HG03139 (cell line): ENCODE measurements at regions not wholly inside any gene's neighbourhood (a gene's known extent, or its start where the extent isn't known, plus 50 kb on each side); places are given as distances from the start of the nearest gene placed in this dataset.

ENCODE experiments used
- ATAC-seq: cut with Tn5 transposase; IDR thresholded peaks from one replicate; pipeline ENCODE4 v1.9.1; 2021; ENCODE audit not compliant: unreplicated experiment

DNA sequence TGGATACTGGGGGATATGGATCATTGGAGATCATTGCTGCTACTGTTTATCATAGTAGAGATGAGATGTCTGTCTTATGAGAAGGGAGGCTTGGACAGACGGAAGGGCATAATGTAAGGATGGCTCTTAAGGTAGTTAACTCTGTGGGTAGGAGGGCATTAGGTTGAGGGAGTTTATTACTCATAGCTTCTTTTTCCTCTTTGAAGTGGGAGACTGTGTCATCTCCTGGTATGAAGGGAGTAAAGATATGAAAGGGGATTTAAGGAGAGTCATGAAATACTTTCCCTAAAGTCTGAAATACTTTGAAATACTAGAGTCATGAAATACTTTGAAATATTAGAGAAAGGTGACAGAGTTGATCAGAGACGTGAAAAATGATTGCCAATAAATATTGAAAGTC lies 255.5 kb upstream of the PITX2 start:
- no peak for ATAC-seq

DNA sequence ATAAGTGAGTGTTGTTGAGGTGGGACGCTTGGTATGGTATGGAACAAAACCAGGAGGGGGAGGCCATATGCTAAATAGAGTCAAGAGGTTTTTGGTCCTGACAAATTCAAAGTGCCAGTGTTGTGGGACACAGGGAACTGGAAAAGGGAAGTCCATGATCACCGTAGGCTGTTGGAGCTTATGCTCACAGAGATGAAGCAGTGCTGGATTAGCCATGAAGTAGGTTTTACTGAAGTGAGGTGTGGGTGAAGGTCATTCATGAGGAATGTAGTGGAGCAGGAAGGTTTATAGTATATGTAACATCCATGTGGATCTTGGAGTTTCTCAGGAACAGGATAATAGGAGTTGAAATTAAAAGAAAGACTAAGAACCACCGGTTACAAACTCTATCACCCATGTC lies 256.1 kb upstream of the PITX2 start:
- no peak for ATAC-seq

DNA sequence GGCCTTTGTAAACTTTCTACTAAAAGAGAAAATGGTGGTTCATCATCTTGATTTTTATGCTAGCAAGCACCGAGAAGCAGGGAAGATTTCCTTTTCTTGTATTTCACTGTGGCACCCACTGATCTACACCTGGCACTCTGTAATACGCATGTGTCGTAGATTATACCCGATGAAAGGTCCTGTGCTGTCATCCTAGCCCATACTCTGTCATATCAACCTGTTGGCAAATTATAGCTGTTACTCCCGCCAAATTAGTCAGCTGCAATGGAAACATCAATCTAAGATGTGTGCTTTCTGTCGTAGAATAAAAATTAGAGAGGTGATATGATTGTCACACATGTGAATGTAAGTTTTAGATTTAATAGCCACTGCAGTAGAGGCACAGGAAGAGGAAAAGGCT lies 263.4 kb upstream of the PITX2 start:
- no peak for ATAC-seq

DNA sequence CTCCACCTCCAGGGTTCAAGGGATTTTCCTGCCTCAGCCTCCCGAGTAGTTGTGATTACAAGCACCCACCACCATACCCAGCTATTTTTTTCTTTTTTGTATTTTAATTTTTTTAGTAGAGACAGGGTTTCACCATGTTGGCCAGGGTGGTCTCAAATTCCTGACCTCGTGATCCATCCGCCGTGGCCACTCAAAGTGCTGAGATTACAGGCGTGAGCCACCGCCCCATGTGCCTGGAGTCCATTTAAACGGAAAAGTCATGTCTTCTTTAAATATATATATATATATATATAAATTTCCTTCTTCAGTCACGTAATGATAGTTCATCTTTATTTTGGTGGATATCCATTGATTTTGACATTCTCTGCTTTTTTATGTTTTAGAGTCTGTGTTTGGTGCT lies 264.0 kb upstream of the PITX2 start:
- no peak for ATAC-seq

DNA sequence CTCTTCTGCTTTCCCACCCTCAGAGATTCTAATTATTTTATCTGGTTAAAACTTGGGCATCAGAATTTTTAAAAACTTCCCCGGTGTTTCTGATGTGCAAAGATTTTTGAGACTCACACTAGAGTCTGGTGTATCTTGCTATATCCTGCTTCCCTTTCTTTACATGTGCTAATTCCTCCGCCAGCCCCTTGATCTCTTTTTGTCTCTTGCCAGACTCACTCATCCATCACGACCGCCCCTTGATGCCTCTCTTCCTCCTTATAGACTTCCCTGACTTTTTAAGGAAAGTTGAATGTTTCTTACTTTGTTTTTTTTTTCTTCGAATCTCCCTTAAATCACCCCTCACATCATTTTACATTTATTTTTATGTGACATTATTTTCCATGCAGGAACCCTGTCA lies 274.9 kb upstream of the PITX2 start:
- no peak for ATAC-seq

DNA sequence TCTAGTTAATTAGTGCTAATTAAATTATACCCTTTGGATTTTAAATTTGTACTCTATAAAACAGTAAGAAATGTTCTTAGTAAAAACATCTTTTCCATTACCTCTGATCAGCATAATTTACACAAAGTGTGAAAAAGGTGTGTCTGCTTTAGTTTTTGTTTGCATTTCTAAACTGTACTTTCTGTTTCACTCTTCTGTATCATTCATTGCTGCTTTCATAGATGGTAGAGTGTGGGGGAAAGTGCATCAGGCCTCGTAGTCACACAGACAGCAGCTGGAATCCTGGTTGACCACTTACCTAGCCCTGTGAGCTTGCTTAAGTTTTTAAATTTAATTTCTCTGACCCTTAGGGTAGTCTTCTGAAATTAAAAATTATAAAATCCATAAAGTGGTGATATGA lies 275.4 kb upstream of the PITX2 start:
- ATAC-seq = peak; percentile 68

DNA sequence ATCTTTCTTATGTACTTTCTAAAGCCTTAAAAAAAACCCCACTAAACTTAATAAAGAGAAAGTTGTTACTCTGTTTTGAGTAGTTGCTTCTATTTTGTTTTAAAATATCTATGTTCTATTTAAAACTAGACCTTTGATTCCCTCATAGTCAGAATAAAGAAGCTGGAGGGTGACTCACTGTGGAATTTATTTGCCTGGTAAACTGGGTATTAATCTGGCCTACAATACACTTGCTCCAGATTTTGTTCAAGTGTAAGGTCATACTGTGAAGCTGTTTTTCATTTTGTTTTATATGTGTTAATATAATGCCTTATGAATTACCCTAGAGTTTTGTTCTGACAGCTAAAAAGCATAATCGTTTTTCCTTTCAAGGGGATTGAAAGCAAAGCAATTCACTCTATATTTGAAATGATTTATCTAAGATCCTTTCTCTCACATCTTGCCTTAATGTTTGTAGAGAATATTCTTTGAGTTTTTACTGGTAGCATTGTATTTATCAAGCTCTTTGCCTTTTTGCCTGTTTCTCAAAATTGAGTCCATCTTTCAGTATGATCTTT lies 277.4 kb upstream of the PITX2 start:
- no peak for ATAC-seq

DNA sequence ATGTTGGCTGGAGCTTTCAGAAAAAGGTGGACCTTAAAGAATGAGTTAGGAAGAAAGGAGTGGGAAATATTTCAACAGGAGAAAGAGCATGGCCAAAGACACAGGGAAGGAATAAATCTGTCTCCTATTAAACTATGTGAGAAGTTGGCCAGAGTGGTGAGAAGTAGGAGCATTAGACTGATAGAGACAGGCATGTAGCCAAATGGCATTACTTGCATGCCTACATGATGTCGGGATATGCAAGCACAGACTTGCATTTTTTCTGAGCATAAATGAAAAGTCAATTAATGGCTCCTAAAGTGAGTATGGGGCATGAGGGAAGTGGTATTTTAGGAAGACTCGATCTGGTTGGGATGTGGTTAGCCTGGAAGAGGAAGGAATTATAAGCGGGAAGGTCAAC lies 279.6 kb upstream of the PITX2 start:
- no peak for ATAC-seq

DNA sequence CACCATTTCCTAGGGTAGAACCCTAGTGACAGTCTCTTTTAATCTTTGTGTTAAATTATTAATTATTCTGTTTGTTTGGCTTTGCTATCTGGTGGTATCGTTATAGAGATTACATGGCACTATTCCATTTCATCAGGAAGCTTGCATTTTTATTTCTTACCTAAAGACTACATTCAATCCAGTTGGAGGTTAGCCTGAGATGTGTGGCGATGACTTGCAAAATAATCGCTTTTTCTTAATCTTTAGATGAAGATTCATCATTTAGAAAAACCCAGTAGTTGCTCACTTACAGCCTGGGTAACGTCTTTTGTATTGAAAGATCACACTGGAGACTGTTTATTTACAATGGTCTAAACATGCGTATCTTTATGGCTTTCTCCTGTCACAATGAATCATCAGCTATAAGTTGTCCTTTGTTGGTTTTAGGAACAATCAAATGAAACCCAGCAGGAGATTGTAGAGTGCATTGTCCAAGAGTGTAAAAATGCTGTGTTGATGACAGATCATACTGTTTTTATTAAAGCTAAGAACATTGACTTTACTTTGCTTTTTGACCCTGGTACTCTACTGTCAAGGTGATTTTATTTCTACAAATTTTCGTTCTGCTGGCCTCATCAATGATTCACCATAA lies 281.7 kb upstream of the PITX2 start:
- ATAC-seq = no peak

DNA sequence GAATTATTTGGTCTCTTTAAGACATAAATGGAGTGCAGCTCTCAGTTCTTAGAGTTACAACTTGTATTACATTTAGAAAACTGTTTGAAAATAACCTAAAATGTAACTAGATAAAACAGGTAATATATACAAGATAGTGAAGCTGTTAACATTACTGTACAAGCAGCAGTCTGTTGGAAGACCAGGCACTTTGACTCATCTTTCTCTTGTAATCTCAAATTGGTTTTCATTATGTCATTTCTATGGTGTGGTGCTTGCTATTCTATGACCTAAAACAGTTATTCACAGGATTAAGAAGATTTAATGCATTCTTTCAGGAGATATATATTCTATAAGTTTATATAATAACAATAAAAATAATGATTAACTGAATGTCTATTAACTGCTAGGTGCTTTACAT lies 282.5 kb upstream of the PITX2 start:
- no peak for ATAC-seq

DNA sequence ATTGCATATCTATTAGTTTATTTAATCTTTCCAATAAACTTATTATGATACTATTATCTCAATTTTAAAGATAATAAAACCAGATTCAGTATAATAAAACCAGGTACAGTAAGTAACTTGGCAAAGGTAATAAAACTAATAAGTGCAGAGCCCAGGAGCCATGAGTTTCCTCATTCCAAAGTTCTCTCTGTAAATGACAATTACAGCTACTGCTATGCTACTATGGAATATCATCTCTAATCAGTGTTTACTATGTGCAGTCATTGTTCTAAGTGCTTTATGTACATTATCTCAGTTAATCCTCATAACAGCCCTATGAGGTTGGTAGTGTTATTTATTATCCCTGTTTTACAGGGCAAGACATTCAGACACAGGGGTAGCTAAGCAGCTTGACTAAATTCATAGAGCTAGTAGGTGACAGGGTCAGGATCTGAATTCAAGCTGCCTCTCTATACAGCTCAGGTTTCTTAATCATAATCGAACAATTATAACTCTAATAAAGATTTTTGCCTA lies 285.0 kb upstream of the PITX2 start:
- no peak for ATAC-seq

DNA sequence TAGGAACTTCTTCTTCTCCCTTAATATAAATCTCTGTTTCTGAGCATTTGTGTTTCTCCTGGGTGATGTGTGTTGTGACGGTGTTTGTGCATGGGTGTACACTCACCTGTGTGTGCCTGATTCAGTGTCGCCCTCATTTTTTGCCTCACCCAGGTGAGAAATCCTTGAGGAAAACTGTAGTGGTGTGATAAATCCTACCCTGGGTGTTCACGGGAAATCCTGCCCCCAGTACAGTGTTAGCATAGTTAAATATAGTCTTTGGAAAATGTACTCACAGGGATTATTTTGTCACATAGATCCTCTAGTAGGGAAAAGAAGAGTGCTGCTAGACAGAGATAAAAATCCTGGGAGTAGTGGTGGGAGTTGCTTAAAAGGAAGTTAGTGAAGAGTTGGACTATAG lies 291.9 kb upstream of the PITX2 start:
- ATAC-seq = no peak

DNA sequence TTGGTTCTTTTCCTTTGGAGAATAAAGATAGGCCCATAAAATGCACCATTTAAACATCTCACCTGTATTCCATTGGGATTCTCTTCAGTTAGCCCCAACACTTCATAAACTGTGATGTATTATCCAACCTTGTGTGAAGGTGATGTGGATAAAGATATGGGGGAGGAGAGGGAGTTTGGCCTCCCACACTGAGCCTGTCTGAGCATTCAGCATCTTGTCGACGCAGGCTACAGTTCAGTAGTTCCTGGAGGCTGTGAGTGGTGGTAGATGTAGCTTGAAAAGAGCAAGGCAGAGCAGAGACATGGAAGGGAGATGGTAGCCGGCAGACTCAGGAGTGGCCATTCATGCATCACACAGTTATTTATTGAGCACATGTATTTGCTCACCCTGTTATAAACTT lies 292.4 kb upstream of the PITX2 start:
- ATAC-seq = no peak

DNA sequence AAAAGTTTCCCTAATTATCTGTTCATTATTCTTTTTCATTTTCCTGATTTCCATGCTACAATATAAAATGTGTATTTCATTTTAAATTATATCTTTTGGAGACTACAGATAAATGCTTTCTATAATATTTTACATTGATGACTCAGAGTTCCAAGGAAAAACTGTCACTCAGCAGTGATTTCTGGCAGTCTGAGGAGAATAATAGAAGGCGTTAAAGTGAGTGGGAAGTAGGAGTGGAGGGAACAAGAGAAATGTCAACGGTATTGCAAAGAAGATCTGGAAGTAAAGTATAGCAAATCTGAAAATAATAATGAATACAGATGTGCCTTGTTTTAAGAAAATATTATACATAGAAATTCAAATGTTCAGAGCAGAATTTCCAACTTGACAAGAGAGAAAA lies 293.6 kb upstream of the PITX2 start:
- ATAC-seq = no peak

DNA sequence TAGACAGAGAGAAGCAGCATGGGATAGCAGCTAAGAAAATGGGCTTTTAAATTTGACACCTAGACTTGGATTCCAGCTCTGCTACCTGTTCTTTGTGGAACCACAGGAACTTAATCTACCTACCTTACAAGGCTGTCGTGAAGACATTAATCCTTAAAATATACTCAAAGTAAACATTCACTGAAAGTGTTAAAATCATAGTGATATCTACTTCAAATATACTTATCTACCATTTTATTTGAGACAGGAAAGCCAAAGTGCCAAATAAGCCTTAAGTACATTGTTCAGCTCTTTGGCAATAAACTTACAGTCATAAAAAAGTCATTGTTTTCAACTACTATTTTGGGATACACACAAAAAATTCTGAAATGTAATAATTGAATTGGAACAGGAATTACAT lies 295.0 kb upstream of the PITX2 start:
- no peak for ATAC-seq

DNA sequence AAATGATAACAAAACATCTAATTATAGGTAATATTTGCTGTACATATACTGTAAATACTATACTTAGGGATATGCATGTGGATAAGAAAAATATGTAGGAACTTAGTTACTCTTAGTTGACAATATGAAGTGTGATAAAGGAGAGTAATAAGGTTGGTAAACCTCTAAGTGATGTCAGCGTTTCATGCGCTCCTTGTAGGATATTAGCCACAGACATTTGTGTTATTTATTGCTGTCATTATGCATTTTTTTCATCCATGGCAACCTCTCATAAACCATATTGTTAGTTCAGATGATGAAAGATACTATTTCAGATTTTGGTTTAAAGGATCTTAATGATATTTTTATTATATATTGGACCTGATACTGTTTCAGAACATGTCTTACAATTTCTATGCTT lies 298.1 kb upstream of the PITX2 start:
- ATAC-seq = no peak

DNA sequence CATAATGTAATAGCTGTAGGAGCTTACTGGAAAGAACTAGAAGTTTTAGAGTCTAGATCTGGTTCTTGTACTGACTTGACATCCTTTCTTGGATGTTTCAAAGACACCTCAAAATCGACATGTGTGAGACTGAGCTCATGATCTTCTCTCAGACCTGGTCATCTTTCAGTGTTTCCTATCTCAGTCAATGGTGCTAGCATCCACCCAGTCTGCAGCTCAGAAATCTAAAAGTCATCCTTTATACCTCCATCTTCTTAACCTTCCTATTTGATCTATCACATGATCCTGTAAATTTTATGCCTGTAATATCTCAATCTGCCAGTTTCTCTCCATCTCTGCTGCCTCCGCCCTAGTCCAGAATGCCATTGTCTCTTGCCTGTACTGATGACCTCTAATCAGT lies 301.9 kb upstream of the PITX2 start:
- no peak for ATAC-seq

DNA sequence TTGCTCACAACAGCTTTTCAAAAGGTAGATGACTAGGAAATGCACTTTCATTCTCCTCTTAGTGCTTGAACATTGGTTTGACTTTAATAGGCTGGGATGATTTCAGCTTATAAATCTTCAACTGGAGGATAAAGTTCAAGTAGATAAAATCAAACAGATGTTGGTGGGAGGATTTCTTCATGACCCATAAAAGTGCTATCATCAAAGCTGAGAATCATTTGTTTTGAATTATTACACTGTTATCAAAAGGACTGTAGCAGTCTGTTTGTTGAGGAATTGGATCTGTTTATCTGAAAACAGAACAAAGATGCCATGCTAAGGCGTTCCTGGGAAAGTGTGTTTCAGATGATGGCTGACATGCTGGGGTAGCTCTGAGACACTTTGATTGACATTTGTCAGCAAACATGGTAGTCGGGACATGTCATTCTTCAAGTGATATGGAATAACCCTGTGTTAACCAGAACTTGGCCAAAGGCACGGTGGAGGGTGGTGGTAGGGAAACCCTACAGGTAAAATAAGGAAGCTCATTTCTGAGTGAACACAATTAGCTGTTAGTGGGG lies 304.0 kb upstream of the PITX2 start:
- ATAC-seq = no peak

DNA sequence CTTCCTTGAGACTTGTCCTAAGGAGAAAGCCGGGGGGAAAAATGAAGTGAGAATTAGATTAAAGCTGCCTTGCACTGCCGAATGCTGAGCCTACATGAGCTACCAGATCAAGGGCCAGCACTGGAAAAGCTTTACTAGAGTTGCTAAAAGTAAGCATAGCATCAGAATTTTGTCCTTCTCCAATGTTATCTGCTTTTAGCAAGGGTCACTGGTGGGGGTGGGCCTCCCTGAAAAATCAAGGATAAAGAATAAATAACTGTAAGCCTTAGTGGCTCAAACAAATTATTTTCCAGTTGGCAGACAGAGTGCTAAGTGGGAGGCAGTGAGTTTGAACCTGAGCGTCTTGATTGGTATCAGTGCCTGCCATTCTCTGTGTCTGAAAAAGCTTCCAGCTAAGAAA lies 310.5 kb upstream of the PITX2 start:
- no peak for ATAC-seq

DNA sequence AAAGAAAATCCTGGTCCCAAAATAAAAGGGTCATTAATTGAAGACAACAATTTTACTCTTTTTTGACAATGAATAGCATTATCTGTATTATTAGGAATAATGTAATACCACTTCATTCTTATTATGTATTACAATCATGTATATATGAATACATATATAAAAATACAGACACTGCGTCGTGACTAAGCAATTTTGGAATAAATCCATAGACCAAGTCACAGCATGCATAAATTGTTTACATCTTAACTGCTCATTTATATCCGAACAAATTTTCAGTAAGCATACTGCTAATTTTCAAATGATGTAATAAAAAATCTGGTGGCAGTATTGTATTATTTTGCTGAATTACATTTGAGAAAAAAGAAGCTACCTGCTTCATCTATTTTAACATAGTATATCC lies 321.6 kb upstream of the PITX2 start:
- ATAC-seq = no peak

DNA sequence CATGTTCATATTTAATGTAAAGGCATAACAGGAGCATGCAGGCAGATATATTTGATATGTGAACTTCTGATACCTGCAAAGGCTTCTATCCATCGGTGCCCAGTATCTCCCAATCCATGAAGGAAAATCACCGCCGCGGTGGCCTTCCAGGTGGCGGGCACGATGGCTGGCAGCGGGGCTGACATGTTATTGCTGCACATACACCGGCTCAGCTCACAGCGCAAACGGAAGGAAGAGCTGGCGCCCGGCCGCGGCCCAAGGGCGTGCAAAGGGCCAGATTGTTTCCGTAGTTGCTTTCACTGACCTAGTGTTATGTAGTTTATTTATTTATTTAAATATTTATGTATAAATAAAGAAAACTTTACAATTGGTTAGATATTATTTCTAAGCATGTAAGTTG lies 322.7 kb upstream of the PITX2 start:
- no peak for ATAC-seq

DNA sequence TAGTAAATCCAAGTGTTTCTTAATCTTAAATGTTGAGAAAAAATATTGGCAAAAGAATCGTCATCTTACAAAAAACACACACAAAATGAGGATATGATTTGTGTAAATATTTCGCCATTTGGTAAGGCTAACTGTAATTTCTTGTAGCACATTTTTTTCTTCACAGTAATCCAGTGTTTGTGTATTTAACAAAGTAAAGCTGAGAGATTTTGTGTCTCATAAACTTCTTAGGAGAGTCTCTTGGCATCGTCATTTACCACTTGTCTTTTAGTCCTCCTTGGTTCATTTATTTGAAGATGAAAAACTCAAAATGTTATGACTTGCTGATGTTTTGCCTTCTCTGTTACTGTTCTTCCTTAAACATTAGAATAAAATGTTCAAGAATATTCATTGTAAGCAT lies 326.7 kb upstream of the PITX2 start:
- no peak for ATAC-seq

DNA sequence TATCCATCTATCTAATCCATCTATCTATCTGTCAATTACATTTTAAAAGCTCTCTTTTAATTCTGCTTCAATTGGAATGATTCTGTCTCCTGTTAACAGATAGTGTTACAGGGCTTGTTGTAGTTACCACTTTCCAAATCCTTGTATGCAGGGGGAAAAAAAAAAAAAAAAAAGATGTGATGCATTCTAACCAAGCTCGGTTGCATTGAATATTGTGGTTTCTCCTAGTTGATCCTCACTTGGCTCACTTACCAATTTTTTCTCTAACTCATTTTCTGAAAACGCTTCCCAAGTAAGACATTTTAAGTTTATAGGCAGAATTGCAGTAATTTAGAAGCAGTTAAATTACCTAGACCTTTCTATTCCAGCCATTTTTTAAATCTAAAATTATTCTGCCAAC lies 327.9 kb upstream of the PITX2 start:
- ATAC-seq = no peak
